ENCODE measurements at regions not wholly inside any gene's neighbourhood (a gene's known extent, or its start where the extent isn't known, plus 50 kb on each side); places are given as distances from the start of the nearest gene placed in this dataset.

DNA sequence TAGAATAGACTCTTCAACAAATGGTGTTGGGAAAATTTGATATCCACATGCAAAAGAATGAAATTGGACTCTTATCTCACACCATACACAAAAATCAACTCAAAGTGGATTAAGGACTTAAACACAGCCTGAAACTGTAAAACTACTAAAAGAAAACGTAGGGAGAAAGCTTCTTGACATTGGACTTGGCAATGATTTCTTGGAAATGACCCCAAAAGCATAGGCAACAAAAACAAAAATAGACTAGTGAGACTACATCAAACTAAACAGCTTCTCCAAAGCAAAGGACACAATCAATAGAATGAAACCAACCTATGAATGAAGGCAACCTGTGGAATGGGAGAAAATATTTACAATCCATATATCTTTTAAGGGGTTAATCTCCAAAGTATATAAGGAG lies 94.7 kb upstream of the INTU start:
- no peaks in the 10 kb centered on the region for H3K9me3 ChIP-seq (ENCODE audit: control extremely low read depth in 1 of 3, control insufficient read depth in 2 of 3, insufficient read depth in 1 of 3, low read length in 2 of 3)
- Mint-ChIP-seq H3K27ac (no peak overlapping the region), H3K4me1 (no peaks in the 10 kb centered on the region), H3K27me3 (peaks cover 7% of the 10 kb centered on the region), H3K9me3 (ENCODE audit: insufficient read depth) (no peaks in the 10 kb centered on the region), H3K4me3 (no peak overlapping the region)
- DNase-seq (no peak), ATAC-seq (ENCODE audit: low read depth) (no peak)
- H3K79me2 ChIP-seq (ENCODE audit: control insufficient read depth, insufficient read depth, low read length), result no peaks in the 10 kb centered on the region
- no peak for TF ChIP-seq CTCF (IDR thresholded peaks at IDR 0.05)
- TF ChIP-seq EZH2 (IDR thresholded peaks at IDR 0.05; ENCODE audit: borderline replicate concordance, insufficient read depth, low read depth, low read length, poor library complexity, severe bottlenecking), result no peak
- no peaks in the 10 kb centered on the region for H4K20me1 ChIP-seq (ENCODE audit: control insufficient read depth, insufficient read depth, low read length, poor library complexity, severe bottlenecking)
- CTCF ChIA-PET, result interaction anchor here (0.6 kb wide), 2 partner anchors 10 to 14 kb away, joined by 3 read pairs; no protein-coding TSS in a partner anchor
- H2AFZ ChIP-seq (ENCODE audit: insufficient read depth, low read depth, low read length, poor library complexity, severe bottlenecking), result no peak overlapping the region
- H3K27ac ChIP-seq (ENCODE audit: low read length in 2 of 2), result no peak overlapping the region
- WGBS (ENCODE audit: insufficient coverage), result no CpG with 5 or more reads among the region's 1 CpG
- no peaks in the 10 kb centered on the region for H3K4me1 ChIP-seq (ENCODE audit: control insufficient read depth in 2 of 2, insufficient read depth in 2 of 2, low read length in 2 of 2)
- POLR2A ChIA-PET, result no interaction called here
- no peak overlapping the region for H3K4me3 ChIP-seq (ENCODE audit: control extremely low read depth in 1 of 5, extremely low read depth in 1 of 5, insufficient read depth in 1 of 5, low read depth in 2 of 5, low read length in 4 of 5)
- no peaks in the 10 kb centered on the region for H3K36me3 ChIP-seq (replicated peaks in 1 of 2; ENCODE audit: control extremely low read depth in 1 of 2, control insufficient read depth in 1 of 2, extremely low read depth in 1 of 2, insufficient read depth in 2 of 2, low read length in 1 of 2)
- no peak overlapping the region for H3K9ac ChIP-seq (ENCODE audit: low read length)
- H3K27me3 ChIP-seq (replicated peaks in 1 of 4; ENCODE audit: control extremely low read depth in 1 of 4, control insufficient read depth in 3 of 4, insufficient read depth in 4 of 4, low read length in 3 of 4), result no peaks in the 10 kb centered on the region
- no peak overlapping the region for H3K4me2 ChIP-seq (replicated peaks; ENCODE audit: low read depth, low read length, poor library complexity, severe bottlenecking)
- intact Hi-C loops (cut with micrococcal nuclease), result no loop called here

- CTCF ChIA-PET, result no interaction called here
- POLR2A ChIA-PET, result no interaction called here
- H3K9ac ChIP-seq (ENCODE audit: low read length), result no peak overlapping the region
Observed at GRCh38 chr4:127540497-127541025, 92.2 kb upstream of the INTU start.

More at GRCh38 chr4:127540497-127541025, 92.2 kb upstream of the INTU start:
- ATAC-seq (ENCODE audit: low read depth), result no peak
- no peak overlapping the region for H3K27ac ChIP-seq (ENCODE audit: low read length in 2 of 2)
- H3K27me3 ChIP-seq (replicated peaks in 1 of 4; ENCODE audit: control extremely low read depth in 1 of 4, control insufficient read depth in 3 of 4, insufficient read depth in 4 of 4, low read length in 3 of 4), result no peaks in the 10 kb centered on the region
- intact Hi-C loops (cut with micrococcal nuclease), result no loop called here
- no peaks in the 10 kb centered on the region for H3K36me3 ChIP-seq (replicated peaks in 1 of 2; ENCODE audit: control extremely low read depth in 1 of 2, control insufficient read depth in 1 of 2, extremely low read depth in 1 of 2, insufficient read depth in 2 of 2, low read length in 1 of 2)
- TF ChIP-seq CTCF (IDR thresholded peaks at IDR 0.05) (no peak), EZH2 (IDR thresholded peaks at IDR 0.05; ENCODE audit: borderline replicate concordance, insufficient read depth, low read depth, low read length, poor library complexity, severe bottlenecking) (no peak)
- H3K9me3 ChIP-seq (ENCODE audit: control extremely low read depth in 1 of 3, control insufficient read depth in 2 of 3, insufficient read depth in 1 of 3, low read length in 2 of 3), result no peaks in the 10 kb centered on the region
- H3K4me1 Mint-ChIP-seq, result no peaks in the 10 kb centered on the region
- H3K79me2 ChIP-seq (ENCODE audit: control insufficient read depth, insufficient read depth, low read length), result no peaks in the 10 kb centered on the region
- H2AFZ ChIP-seq (ENCODE audit: insufficient read depth, low read depth, low read length, poor library complexity, severe bottlenecking), result no peak overlapping the region
- H3K27ac Mint-ChIP-seq, result no peak overlapping the region
- no CpG with 5 or more reads among the region's 3 CpGs for WGBS (ENCODE audit: insufficient coverage)
- H3K4me3 Mint-ChIP-seq, result no peak overlapping the region
- H4K20me1 ChIP-seq (ENCODE audit: control insufficient read depth, insufficient read depth, low read length, poor library complexity, severe bottlenecking), result no peaks in the 10 kb centered on the region
- no peaks in the 10 kb centered on the region for H3K4me1 ChIP-seq (ENCODE audit: control insufficient read depth in 2 of 2, insufficient read depth in 2 of 2, low read length in 2 of 2)
- no peak overlapping the region for H3K4me3 ChIP-seq (ENCODE audit: control extremely low read depth in 1 of 5, extremely low read depth in 1 of 5, insufficient read depth in 1 of 5, low read depth in 2 of 5, low read length in 4 of 5)
- peaks cover 7% of the 10 kb centered on the region for H3K27me3 Mint-ChIP-seq
- no peak overlapping the region for H3K4me2 ChIP-seq (replicated peaks; ENCODE audit: low read depth, low read length, poor library complexity, severe bottlenecking)
- no peak for DNase-seq
- H3K9me3 Mint-ChIP-seq (ENCODE audit: insufficient read depth), result no peaks in the 10 kb centered on the region

Measured in B cell (primary cell).